Liver (tissue), 8 donors: ENCODE measurements at regions not wholly inside any gene's neighbourhood (a gene's known extent, or its start where the extent isn't known, plus 50 kb on each side); places are given as distances from the start of the nearest gene placed in this dataset. TPM values are rescaled to one million over a fixed set of nuclear protein-coding genes. Genes with fewer than 3 reads are reported as not detected.

Experiments used
- DNase-seq: peaks from one replicate; pipeline ENCODE4 v3.0.0-alpha.2; 2017; ENCODE audit warnings: low spot score
- H3K27ac ChIP-seq, 2 donors: one replicate each; pipeline ENCODE4 v1.7.0; 2013; ENCODE audit warnings: inconsistent platforms in 2 of 2, low read length in 2 of 2, control low read depth in 1 of 2, low read depth in 1 of 2, mild to moderate bottlenecking in 1 of 2
- H3K27me3 ChIP-seq, 4 donors: one replicate each; pipeline versions ENCODE4 v1.6.1 to v1.7.0; 2013; ENCODE audit warnings: low read length in 3 of 4, inconsistent platforms in 1 of 4, mild to moderate bottlenecking in 1 of 4, moderate library complexity in 1 of 4; ENCODE audit not compliant: control insufficient read depth in 4 of 4, insufficient read depth in 4 of 4
- H3K36me3 ChIP-seq, 4 donors: one replicate each; pipeline versions ENCODE4 v1.6.1 to v1.7.0; 2013; ENCODE audit warnings: low read length in 3 of 4, mild to moderate bottlenecking in 3 of 4, low read depth in 1 of 4, moderate library complexity in 1 of 4; ENCODE audit not compliant: control insufficient read depth in 4 of 4, insufficient read depth in 3 of 4
- H3K4me1 ChIP-seq, 4 donors: one replicate each; pipeline versions ENCODE4 v1.6.1 to v1.7.0; 2013; ENCODE audit warnings: low read length in 3 of 4, mild to moderate bottlenecking in 3 of 4, moderate library complexity in 1 of 4; ENCODE audit not compliant: control insufficient read depth in 4 of 4, insufficient read depth in 4 of 4
- H3K4me3 ChIP-seq, 3 donors: one replicate each; pipeline versions ENCODE4 v1.6.1 to v1.7.0; 2013; ENCODE audit warnings: low read length in 3 of 3, control low read depth in 1 of 3, low read depth in 1 of 3, mild to moderate bottlenecking in 1 of 3
- H3K9ac ChIP-seq, 2 donors: one replicate each; pipeline ENCODE4 v1.7.0; 2013; ENCODE audit warnings: low read length in 2 of 2, mild to moderate bottlenecking in 2 of 2, moderate library complexity in 2 of 2, control low read depth in 1 of 2, low read depth in 1 of 2
- H3K9me3 ChIP-seq, 4 donors: one replicate each; pipeline versions ENCODE4 v1.6.1 to v1.7.0; 2013; ENCODE audit warnings: low read length in 3 of 4; ENCODE audit not compliant: control insufficient read depth in 4 of 4
- EGR1 ChIP-seq, 2 donors: IDR thresholded peaks; 2 replicates each; pipeline ENCODE4 v1.6.1; 2016 to 2018; ENCODE audit warnings: antibody characterized with exemption in 2 of 2, low read depth in 2 of 2
- FOXA2 ChIP-seq: IDR thresholded peaks from 2 replicates; pipeline ENCODE4 v1.6.1; 2016; ENCODE audit warnings: antibody characterized with exemption
- HNF4A ChIP-seq, 2 donors: conservative IDR thresholded peaks; 2 replicates each; pipeline ENCODE4 v1.6.1; 2016; ENCODE audit warnings: antibody characterized with exemption in 2 of 2, mild to moderate bottlenecking in 2 of 2
- HNF4G ChIP-seq: IDR thresholded peaks from 2 replicates; pipeline ENCODE4 v1.6.1; 2016; ENCODE audit warnings: antibody characterized with exemption
- NR2F2 ChIP-seq: IDR thresholded peaks from 2 replicates; pipeline ENCODE4 v1.6.1; 2016; ENCODE audit warnings: antibody characterized with exemption
- RAD21 ChIP-seq, 2 donors: IDR thresholded peaks; 2 replicates each; pipeline ENCODE4 v1.6.1; 2016; ENCODE audit warnings: antibody characterized with exemption in 2 of 2, mild to moderate bottlenecking in 2 of 2
- SP1 ChIP-seq: IDR thresholded peaks from 2 replicates; pipeline ENCODE4 v1.6.1; 2018; ENCODE audit warnings: antibody characterized with exemption, mild to moderate bottlenecking
- WGBS: extraction: QIAGEN DNeasy Blood & Tissue Kit; methylation state at CpG from one replicate; pipeline ENCODE4 v1.1.7; 2013; 5-methylcytosine and 5-hydroxymethylcytosine counted together
- small RNA-seq: library from RNA; depleted of rRNA; stranded (forward); fragments of <200 nt; gene quantifications from one replicate; pipeline ENCODE3, GENCODE V24; 2014
- TF ChIP-seq, protein P1 (sequence below): IDR thresholded peaks from 2 replicates; pipeline ENCODE4 v1.6.1; 2016; ENCODE audit warnings: antibody characterized with exemption
- TF ChIP-seq, protein P2 (sequence below): IDR thresholded peaks from 2 replicates; pipeline ENCODE4 v1.6.1; 2016; ENCODE audit warnings: antibody characterized with exemption, mild to moderate bottlenecking
- TF ChIP-seq, protein P3 (sequence below): IDR thresholded peaks from 2 replicates; pipeline ENCODE4 v1.6.1; 2016; ENCODE audit warnings: antibody characterized with exemption
- TF ChIP-seq, protein P4 (sequence below): IDR thresholded peaks from 2 replicates; pipeline ENCODE4 v1.6.1; 2016; ENCODE audit warnings: antibody characterized with exemption
- donor health status: healthy.
- donor health status: healthy.
- donor health status: healthy.
- donor health status: healthy.

DNA sequence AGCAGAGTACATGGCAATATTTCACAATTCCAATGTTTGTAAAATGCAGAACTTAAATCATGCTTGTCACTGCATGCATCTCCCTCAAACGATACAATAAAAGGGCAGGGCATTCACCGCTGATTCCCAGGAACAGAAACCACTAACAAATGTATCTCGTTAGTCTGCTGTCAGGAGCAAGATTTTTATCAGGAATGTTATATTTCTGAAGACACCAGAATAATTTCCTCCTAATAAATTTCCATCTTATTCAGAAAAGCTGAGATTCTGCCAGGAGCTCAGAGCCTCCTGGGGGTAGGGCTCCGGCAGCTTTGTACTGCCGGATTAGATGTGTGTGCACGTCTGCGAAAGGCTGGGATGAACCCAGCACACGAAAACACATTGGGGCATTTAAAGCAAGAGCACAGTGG is 54.0 kb upstream of the LDB2 start:
- peaks cover 0 to 5% (median 3%) of the 10 kb centered on the region in 4 donors for H3K9me3 ChIP-seq
- no peak overlapping the region for H3K9ac ChIP-seq
- TF ChIP-seq SP1 (no peak), HNF4G (no peak), HNF4A (conservative IDR thresholded peaks at IDR 0.05) (no peak), RAD21 (IDR thresholded peaks at IDR 0.05) (no peak), NR2F2 (no peak), EGR1 (IDR thresholded peaks at IDR 0.05; ENCODE audit: low read depth in 2 of 2) (no peak), FOXA2 (no peak)
- TF ChIP-seq, protein P1, sequence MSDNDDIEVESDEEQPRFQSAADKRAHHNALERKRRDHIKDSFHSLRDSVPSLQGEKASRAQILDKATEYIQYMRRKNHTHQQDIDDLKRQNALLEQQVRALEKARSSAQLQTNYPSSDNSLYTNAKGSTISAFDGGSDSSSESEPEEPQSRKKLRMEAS = no peak
- TF ChIP-seq, protein P2, sequence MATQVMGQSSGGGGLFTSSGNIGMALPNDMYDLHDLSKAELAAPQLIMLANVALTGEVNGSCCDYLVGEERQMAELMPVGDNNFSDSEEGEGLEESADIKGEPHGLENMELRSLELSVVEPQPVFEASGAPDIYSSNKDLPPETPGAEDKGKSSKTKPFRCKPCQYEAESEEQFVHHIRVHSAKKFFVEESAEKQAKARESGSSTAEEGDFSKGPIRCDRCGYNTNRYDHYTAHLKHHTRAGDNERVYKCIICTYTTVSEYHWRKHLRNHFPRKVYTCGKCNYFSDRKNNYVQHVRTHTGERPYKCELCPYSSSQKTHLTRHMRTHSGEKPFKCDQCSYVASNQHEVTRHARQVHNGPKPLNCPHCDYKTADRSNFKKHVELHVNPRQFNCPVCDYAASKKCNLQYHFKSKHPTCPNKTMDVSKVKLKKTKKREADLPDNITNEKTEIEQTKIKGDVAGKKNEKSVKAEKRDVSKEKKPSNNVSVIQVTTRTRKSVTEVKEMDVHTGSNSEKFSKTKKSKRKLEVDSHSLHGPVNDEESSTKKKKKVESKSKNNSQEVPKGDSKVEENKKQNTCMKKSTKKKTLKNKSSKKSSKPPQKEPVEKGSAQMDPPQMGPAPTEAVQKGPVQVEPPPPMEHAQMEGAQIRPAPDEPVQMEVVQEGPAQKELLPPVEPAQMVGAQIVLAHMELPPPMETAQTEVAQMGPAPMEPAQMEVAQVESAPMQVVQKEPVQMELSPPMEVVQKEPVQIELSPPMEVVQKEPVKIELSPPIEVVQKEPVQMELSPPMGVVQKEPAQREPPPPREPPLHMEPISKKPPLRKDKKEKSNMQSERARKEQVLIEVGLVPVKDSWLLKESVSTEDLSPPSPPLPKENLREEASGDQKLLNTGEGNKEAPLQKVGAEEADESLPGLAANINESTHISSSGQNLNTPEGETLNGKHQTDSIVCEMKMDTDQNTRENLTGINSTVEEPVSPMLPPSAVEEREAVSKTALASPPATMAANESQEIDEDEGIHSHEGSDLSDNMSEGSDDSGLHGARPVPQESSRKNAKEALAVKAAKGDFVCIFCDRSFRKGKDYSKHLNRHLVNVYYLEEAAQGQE = no peak
- TF ChIP-seq, protein P3, sequence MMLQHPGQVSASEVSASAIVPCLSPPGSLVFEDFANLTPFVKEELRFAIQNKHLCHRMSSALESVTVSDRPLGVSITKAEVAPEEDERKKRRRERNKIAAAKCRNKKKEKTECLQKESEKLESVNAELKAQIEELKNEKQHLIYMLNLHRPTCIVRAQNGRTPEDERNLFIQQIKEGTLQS = no peak
- TF ChIP-seq, protein P4, sequence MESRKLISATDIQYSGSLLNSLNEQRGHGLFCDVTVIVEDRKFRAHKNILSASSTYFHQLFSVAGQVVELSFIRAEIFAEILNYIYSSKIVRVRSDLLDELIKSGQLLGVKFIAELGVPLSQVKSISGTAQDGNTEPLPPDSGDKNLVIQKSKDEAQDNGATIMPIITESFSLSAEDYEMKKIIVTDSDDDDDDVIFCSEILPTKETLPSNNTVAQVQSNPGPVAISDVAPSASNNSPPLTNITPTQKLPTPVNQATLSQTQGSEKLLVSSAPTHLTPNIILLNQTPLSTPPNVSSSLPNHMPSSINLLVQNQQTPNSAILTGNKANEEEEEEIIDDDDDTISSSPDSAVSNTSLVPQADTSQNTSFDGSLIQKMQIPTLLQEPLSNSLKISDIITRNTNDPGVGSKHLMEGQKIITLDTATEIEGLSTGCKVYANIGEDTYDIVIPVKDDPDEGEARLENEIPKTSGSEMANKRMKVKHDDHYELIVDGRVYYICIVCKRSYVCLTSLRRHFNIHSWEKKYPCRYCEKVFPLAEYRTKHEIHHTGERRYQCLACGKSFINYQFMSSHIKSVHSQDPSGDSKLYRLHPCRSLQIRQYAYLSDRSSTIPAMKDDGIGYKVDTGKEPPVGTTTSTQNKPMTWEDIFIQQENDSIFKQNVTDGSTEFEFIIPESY = no peak
- no peaks in the 10 kb centered on the region for H3K4me1 ChIP-seq
- no peak for DNase-seq
- H3K27ac ChIP-seq = no peak overlapping the region
- H3K4me3 ChIP-seq = no peak overlapping the region
- H3K36me3 ChIP-seq = no peaks in the 10 kb centered on the region
- WGBS = 61% methylated on average over 8 of the region's 8 CpGs
- no peaks in the 10 kb centered on the region for H3K27me3 ChIP-seq

Small RNA genes lying in the stretch of these regions (small RNA-seq; reads per million reads assigned to genes)
- gene MTND5P4 (not detected), gene SNORA75B (not detected)
